SKM-1 (cell line): ENCODE measurements at regions not wholly inside any gene's neighbourhood (a gene's known extent, or its start where the extent isn't known, plus 50 kb on each side); places are given as distances from the start of the nearest gene placed in this dataset.

Experiments used
- DNase-seq: peaks from one replicate; lab custom pipeline; 2025; ENCODE audit not compliant: unreplicated experiment; lab: John Stamatoyannopoulos, UW

DNA sequence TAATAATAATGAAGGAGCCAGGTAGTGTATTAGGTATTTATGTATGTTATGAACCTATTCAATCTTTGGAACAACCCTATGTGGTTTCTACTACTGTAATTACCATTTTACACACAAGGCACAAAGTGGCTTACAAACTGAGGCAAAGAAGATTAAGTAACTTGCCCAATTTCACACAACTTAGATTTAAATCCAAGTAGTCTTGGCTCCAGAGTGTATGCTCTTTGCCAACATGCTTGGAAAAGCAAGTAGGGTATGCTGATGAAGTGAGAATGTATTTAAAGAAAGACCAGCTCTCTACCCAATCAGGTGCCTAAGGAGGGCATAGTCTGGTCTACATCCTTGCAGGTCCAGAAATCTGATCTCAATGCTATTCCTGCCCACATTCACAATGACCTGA is 463.2 kb downstream of the METTL15 start:
- DNase-seq, result no peak

DNA sequence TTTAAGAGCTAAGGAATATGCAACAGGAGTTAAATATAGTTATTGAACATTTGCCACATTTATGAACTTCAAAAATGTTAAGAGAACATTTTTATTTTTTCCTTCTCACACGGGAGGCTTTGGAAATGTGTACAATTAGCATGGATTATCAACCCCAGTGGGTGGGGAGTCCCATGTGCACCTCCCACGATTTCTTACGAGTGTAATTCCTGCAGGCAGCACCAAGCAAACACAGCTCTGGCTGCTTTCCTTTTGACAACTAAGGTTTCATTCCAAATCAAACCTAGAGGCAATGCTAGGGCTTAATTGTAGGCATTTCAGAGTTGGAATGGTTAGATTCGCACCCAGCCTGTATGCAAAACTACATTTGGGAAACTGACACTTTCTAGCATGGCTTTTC is 460.9 kb downstream of the METTL15 start:
- DNase-seq, result no peak

DNA sequence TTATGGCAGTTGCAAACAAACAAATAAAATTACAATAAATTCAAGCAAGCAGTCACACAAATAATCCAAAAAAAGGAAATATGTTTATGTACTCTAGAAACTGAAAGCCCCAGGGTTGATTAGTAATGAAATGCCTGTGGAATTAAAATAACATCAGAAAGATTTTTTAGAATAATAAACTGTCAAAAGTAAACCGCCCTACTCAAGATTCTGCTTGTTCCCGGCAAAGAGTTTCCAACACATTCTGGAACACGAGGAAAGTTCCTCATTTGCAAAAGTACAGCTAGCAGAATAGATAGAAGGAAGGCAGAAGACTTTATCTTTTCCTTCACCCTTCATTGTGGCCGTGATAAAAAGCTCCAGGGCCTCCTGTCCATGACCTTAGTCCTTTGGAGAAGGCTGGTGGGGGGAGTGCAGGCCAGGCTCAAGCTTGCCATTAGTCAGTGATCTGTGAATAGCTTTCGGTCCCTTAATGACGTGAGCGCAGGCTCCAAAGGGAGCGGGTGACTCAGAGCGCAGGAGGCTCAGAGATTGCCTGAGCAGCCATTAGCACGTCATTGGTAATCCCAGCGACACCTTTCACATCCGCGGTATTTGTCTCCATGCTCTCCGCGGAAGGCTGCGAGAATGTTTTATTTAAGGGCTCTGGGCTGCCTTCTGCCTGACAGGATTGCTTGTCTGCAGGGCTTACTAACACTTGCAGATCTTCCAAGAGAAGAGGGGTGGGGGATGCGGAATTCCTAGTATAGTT is 458.3 kb downstream of the METTL15 start:
- DNase-seq, result no peak

DNA sequence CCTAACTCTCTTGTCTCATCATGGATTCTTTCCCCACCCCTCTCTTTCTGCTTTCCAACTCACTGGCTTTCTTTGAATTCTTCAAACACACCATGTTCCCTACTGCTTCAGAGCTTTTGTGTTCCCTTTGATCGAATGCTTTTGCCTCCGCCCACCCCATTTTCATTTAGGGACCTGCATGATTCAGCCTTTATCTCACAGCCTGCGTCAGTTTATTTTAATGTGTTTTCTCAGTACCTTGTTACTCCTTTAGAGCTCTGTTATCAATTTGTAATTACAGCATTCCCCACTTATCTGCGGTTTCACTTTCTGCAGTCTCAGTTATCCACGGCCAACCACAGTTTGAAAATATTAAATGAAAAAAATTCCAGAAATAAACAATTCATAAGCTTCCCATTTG is 451.3 kb downstream of the METTL15 start:
- DNase-seq, result no peak

DNA sequence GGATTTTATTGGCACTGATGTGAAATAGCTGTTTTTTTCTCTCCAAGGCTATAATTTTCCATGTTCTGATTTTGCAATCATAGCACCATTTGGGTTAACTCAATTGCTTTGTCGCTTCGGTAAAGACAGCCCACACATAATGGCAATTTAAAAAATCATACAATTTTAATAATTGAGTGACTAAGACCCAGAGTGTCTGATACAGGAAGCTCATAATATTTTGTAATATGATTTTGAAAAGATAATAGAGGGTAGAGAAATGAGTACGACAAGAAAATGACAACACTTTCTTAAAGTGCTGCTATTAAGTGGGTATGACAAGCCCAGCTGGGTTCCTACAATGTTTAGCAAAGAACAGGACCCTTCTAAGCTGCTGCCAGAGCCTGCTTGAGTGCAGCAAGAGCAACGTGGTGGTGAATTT is 439.1 kb downstream of the METTL15 start:
- no peak for DNase-seq

DNA sequence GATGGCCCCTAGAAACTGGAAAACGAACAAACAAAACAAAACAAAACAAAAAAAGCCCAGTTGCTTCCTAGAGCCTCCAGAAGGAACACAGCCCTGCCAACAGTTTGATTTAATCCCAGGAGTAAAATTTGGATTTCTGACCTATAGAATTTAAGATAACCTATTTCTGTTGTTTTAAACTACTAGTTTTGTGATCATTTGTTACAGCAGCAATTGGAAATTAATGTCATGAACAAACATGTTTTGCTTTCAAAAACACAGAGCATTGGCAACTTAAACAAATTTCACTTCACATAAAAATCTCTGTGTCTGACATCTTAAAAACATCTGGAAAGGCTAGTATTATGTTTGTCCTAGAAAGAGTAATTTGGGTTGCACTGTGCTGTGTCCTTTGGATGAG is 437.3 kb downstream of the METTL15 start:
- no peak for DNase-seq

DNA sequence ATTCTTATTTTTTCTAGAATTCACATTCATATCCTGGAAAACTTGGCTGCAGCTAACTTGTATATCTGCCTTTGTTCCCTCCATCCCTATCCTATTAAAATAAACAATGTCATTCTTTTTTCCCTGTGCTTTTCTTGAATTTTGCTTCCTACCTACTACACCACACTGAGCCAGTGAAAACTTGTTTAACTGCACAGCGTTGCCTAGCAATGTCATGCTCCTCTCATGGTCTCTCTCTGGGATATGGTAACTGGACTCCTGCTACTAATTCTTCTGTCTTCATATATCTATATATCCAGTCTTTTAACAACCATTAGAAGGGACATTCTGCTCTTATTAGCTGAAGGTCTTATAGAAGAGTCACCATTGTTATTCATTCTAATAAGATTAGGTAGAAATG is 434.4 kb downstream of the METTL15 start:
- DNase-seq, result no peak

DNA sequence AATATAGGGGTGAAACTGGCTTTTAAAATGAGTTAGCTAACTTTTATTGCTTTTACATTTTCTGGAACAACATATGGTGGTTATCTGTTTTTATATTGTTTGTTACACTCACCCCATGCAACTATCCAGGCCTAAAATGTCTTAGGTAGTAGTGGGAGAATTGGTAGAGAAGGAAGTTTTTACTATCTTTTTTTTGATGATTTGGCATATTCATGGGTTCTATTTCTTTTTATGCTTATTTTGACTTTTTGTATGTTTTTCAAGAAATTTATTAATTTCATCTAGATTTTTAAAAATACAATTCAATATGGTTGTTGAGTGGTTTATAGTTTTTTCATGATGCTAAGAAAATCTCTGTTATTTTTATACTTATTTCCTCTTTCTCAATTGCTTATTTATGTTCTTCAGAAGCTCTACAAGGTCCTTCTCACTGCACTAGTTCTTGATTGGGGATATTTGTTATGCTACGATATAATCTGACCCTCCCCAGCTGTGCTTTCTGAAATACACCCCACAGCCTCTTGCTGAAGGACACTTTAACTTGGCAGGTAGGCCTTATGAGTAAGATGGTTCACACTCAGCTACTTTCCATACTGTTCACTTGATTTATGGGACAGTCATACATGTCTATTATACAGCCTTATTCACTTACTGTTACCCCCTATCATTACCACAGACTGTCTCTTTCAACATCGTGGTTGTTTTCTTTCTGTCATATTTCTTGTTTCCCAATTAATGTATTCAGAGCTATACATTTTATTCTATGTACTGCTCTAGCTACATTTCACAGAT is 431.2 kb downstream of the METTL15 start:
- no peak for DNase-seq

DNA sequence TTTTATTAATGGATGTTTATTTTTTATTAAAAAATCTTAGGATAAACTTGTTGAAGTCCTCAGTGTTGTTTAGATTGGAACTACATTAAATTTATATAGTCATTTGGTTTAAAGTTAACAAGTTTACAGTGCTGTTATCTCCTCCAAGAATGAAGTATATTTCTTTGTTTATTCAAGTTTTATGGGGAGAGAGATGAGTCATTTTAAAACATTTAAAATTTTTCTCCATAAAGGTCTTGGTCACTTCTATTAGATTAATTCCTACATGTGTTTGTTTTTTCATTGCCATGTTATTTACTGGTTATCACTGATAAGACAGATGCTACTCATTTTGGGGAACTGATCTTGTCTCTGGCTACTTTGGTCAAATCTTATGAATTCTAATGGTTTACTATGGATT is 429.6 kb downstream of the METTL15 start:
- DNase-seq, result no peak

DNA sequence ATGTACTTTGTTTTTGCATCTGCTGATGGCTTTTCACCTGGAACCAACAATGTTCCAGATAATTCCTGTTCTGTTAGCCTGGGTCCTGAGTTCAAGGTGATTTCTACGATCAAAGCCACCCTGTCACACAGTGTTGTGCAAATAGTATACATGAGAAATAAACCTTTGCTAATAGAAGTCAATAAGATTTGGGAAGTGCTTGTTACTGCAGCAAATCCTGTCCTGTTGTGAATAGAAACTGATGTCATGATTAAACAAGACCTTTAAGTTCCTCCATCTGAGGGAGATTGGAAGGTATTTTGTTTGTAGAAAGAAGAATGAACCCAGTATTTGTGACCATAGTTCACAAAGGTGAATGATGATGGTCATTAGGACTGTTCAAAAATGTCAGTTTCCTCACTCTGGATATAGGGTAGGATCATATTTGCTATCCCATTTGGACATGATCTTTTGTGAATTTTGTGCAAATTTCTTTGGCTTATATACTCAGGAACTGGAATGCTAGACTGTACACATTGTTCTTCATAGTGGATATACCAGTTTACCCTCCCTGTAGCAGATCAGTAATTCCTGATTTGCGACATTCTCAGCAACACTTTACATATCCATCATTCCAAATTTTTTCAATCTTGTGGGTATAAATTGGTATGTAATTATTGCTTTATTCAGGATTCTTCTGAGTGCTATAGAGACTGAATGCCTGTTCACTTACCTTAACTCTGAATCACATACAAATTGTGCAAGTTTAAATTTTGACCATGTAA is 428.5 kb downstream of the METTL15 start:
- DNase-seq, result no peak

DNA sequence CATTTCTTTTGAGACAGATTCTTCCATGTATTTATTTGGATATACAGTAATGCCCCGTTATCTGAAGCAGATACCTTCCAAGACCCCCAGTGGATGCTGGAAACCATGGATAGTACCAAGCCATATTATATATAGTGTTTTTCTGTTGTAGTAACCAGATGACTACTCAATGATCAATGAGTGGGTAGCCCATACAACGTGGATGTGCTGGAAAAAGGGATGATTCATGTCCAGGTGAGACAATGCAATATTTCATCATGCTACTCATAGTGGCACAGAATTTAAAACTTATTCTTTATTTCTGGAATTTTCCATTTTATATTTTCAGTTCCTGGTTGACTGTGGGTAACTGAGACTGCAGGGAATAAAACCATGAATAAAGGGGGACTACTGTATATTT is 427.5 kb downstream of the METTL15 start:
- DNase-seq, result no peak

DNA sequence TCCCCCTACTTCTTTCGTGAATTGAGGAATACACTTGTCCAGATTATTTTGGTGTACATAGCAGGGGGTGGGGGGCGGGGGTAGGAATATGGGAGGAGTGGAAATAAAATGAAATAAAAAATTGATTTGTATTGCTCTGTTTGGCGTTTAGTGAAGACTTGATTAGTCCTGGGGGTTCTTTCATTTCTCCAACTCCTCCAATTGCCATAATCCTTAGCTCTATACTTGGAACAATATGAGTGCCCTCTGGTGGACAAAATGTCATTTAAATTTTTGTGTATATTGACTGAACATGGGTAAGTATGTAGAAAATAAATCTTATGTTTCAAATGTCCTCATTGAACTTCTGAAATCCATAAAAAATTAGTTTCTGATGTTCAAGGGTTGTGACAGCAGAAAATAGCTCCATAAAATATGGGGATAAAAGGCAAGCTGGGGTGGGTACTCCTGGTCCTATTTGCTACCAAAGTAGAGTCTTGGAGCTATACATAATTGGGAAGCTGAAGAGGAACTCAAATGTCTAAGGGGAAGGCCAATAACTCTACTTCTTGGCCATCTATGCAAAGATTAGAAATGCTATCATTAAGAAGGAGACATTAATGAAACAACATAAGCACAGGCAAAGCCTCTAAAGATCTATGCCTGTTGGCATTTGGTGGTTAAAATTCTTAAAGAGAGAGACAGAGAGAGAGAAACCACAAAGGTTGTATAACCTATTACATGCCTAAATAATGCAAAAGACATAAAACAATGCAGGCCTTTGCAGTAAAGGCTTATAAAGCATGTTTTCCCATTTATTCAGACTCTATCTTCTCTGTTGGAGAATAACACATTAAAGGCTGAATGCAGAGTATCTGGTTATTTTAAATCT is 421.6 kb downstream of the METTL15 start:
- peak; percentile 11 for DNase-seq

DNA sequence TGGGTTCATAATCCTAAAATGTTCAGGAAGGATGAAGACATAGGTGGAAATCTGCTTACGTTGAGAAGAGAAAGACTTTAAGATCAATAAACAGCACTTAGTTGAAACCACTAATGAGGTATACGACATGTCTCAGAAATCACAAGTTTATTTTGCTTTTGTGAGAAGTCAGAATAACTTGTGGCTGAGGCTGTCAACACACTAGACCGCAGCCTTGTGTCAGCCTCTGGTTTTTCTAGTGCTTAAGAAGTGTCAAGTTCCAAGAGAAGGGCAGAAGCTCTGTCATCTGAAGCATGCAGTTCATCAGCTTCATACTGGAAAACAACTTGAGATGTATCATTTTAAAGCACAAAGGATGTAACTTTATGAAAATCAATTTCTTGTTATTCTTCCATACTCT is 420.9 kb downstream of the METTL15 start:
- DNase-seq, result no peak

DNA sequence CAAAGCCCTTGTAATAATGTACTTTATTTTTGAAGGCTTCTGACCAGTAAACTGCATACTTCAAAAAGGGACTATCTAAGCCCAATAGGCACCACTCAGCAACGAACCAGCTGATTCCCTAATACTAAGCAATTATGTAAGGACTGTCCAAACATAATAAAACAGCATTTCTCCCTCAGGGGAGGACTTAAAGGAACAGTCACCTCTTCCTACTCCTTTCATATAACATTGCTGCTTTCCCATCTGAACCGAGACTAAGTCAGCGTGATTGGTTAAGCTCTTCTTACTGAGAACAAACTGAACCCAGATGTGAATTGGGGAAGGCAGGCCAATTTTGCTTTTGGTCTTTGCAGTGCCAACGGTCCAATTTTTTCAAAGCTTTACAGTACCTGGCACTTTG is 420.0 kb downstream of the METTL15 start:
- DNase-seq, result no peak

DNA sequence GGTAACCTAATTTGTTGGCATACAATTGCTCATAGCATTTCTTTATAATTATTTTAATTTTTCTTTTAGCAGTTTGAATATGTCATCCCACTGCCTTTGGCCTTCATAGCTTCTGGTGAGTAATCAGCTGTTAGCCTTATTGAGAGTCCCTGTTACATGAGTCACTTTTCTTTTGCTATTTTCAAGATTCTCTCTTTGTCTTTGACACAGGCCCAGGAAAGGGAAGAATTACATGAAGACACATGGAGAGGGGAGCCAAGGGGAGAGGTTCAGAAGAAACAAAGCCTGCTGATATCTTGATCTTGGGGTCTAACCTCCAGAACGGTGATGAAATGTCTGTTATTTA is 418.2 kb downstream of the METTL15 start:
- DNase-seq, result no peak

DNA sequence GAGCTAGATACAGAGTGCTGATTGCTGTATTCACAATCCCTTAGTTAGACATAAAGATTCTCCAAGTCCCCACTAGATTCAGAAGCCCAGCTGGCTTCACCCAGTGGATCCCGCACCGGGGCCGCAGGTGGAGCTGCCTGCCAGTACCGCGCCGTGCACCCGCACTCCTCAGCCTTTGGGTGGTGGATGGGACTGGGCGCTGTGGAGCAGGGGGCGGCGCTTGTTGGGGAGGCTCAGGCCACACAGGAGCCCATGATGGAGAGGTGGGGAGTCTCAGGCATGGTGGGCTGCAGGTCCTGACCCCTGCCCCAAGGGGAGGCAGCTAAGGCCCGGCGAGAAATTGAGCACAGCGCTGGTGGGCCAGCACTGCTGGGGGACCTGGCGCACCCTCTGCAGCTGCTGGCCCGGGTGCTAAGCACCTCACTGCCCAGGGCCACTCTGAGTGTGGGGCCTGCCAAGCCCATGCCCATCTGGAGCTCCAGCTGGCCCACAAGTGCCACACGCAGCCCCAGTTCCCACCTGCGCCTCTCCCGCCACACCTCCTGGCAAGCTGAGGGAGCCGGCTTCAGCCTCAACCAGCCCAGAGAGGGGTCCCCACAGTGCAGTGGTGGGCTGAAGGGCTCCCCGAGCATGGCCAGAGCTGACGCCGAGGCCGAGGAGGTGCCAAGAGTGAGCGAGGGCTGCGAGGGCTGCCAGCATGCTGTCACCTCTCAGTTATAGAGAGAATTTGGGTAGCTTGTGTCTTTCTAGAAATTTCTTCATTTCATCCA is 417.6 kb downstream of the METTL15 start:
- no peak for DNase-seq

DNA sequence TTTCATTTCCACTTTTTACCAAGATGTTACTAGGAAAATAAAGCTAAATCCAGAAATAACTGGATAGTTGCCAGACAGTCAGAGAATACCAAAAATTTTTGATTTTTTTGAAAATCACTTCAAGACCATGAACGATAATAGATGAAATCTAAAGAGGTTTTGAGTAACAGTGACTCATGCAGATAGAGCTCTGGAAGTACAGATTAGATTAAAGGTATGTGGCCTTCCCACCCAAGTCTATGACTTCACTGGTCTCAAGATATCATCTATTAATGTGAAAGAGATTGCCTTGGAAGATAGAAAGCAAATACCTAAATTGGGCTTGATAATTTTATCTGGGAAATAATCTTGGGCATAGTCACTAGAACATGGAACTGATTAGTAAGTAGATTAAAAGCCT is 415.9 kb downstream of the METTL15 start:
- no peak for DNase-seq

DNA sequence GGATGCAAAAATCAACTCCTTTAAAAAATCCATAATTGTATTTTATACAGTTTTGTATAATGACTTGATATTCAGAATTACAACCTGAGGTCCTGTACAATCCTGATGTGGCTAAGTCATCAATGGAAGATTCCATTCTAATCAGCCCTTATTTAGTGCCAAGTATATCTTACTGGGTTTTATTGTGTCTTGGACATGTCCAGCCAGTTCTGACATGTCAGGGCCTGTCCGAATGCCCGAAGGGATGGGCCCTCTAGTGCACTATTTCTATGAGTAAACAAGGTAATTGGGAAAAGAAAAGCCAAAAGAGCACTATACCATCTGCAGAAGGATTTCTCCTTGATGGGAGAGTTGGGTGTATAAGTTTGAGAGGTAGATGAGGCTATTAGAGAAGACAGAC is 412.9 kb downstream of the METTL15 start:
- no peak for DNase-seq

DNA sequence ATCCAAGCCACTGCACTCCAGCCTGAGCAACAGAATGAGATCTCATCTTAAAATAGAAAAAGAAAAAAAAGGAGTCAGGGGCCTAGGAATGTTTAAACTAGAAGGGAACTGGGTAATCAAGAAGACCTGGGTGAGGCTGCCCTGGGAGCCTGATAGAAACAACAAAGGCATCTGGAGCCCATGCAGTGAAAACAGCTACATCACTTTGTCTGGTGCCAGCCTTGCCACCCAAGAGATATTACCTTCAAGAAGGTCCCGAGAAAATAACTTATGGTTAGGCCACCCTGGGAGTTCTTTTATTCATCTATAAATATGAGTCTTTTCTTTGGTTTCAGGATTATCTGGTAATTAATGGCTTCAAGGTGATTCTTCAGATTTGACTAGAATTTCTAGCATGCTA is 412.1 kb downstream of the METTL15 start:
- no peak for DNase-seq

DNA sequence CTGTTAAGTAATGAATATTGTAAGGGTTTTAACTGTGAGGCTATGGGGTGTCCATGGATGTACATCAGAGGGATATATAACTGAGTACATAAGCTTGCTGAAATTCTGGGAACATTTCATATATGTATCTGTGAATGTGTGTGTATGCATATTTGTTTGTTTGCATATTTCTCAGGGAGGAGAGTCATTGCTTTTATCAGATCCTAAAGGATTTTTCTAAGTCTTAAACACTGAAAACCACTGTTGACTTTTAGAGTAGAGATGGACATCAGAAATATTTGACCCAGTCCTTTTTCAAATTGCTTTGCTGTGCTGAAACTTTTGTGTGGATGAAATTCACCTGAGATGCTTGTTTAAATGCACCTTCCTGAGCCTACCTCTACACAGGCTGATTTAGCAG is 410.6 kb downstream of the METTL15 start:
- no peak for DNase-seq
